HEK293T (cell line): ENCODE measurements at regions not wholly inside any gene's neighbourhood (a gene's known extent, or its start where the extent isn't known, plus 50 kb on each side); places are given as distances from the start of the nearest gene placed in this dataset.

Experiments
- CTCF ChIA-PET: fragments of 350-600 bp; formaldehyde crosslinking; extraction: SDS; loops from one replicate; lab custom pipeline; 2021; ENCODE audit warnings: antibody characterized with exemption, inconsistent platforms; lab: Yijun Ruan, JAX
- POLR2A ChIA-PET: fragments of 350-600 bp; formaldehyde crosslinking; extraction: SDS; loops from one replicate; lab custom pipeline; 2020; ENCODE audit warnings: antibody characterized with exemption, inconsistent platforms; lab: Yijun Ruan, JAX
- DNase-seq: peaks from one replicate; pipeline ENCODE4 v3.0.0; 2012; ENCODE audit warnings: mixed read lengths; ENCODE audit errors: extremely low spot score
- ARNT ChIP-seq: fragments of 450-650 bp; IDR thresholded peaks from 2 replicates; pipeline ENCODE4 v1.6.1; 2017; ENCODE audit warnings: mild to moderate bottlenecking
- BHLHE40 ChIP-seq: fragments of 450-650 bp; IDR thresholded peaks from 2 replicates; pipeline ENCODE4 v1.6.1; 2016; ENCODE audit warnings: mild to moderate bottlenecking, moderate library complexity, borderline replicate concordance
- CTBP1 ChIP-seq: fragments of 450-650 bp; IDR thresholded peaks from 2 replicates; pipeline ENCODE4 v1.6.1; 2016; ENCODE audit warnings: borderline replicate concordance
- ELF4 ChIP-seq: fragments of 450-650 bp; IDR thresholded peaks from 2 replicates; pipeline ENCODE4 v1.6.1; 2017; ENCODE audit warnings: antibody characterized with exemption
- FOXA1 ChIP-seq: fragments of 450-650 bp; IDR thresholded peaks from 2 replicates; pipeline ENCODE4 v1.6.1; 2016; ENCODE audit warnings: mild to moderate bottlenecking
- FOXK2 ChIP-seq: fragments of 450-650 bp; IDR thresholded peaks from 2 replicates; pipeline ENCODE4 v1.6.1; 2016; ENCODE audit warnings: mild to moderate bottlenecking
- FOXM1 ChIP-seq: fragments of 450-650 bp; IDR thresholded peaks from 2 replicates; pipeline ENCODE4 v1.6.1; 2017; ENCODE audit warnings: mild to moderate bottlenecking, borderline replicate concordance
- HDGF ChIP-seq: fragments of 450-650 bp; IDR thresholded peaks from 2 replicates; pipeline ENCODE4 v1.6.1; 2017; ENCODE audit warnings: antibody characterized with exemption, borderline replicate concordance
- L3MBTL2 ChIP-seq: fragments of 450-650 bp; conservative IDR thresholded peaks from 2 replicates; pipeline ENCODE4 v1.6.1; 2016; ENCODE audit warnings: mild to moderate bottlenecking
- LEF1 ChIP-seq: fragments of 450-650 bp; IDR thresholded peaks from 2 replicates; pipeline ENCODE4 v1.6.1; 2017; ENCODE audit warnings: mild to moderate bottlenecking, borderline replicate concordance
- NFRKB ChIP-seq: fragments of 450-650 bp; IDR thresholded peaks from 2 replicates; pipeline ENCODE4 v1.6.1; 2016; ENCODE audit warnings: mild to moderate bottlenecking, moderate library complexity
- PKNOX1 ChIP-seq: fragments of 450-650 bp; IDR thresholded peaks from 2 replicates; pipeline ENCODE4 v1.6.1; 2016
- SP1 ChIP-seq: fragments of 450-650 bp; IDR thresholded peaks from 2 replicates; pipeline ENCODE4 v1.6.1; 2017
- SUZ12 ChIP-seq: fragments of 450-650 bp; IDR thresholded peaks from 2 replicates; pipeline ENCODE4 v1.6.1; 2016; ENCODE audit warnings: mild to moderate bottlenecking
- TARDBP ChIP-seq: fragments of 450-650 bp; IDR thresholded peaks from 2 replicates; pipeline ENCODE4 v1.6.1; 2016
- ZNF384 ChIP-seq: fragments of 450-650 bp; IDR thresholded peaks from 2 replicates; pipeline ENCODE4 v1.6.1; 2016

GRCh38 chr5:8366266-8366665 is 497.3 kb downstream of the MTRR start:
- ChIA-PET CTCF (no interaction called here), POLR2A (no interaction called here)
- TF ChIP-seq ELF4 (no peak), LEF1 (no peak), ZNF384 (no peak)
- DNase-seq = no peak

- POLR2A ChIA-PET = no interaction called here
- DNase-seq = no peak
- CTCF ChIA-PET = no interaction called here
- no peak for TF ChIP-seq FOXA1
- TF ChIP-seq FOXK2 = no peak
- TF ChIP-seq ARNT = no peak
- TF ChIP-seq LEF1 = no peak
- TF ChIP-seq PKNOX1 = no peak
- no peak for TF ChIP-seq HDGF
- TF ChIP-seq NFRKB = no peak
- TF ChIP-seq L3MBTL2 = no peak
- TF ChIP-seq CTBP1 = no peak
- no peak for TF ChIP-seq FOXM1
- TF ChIP-seq ZNF384 = no peak
- TF ChIP-seq TARDBP = no peak
Observed at GRCh38 chr5:8376478-8376877, 507.5 kb downstream of the MTRR start.

DNA sequence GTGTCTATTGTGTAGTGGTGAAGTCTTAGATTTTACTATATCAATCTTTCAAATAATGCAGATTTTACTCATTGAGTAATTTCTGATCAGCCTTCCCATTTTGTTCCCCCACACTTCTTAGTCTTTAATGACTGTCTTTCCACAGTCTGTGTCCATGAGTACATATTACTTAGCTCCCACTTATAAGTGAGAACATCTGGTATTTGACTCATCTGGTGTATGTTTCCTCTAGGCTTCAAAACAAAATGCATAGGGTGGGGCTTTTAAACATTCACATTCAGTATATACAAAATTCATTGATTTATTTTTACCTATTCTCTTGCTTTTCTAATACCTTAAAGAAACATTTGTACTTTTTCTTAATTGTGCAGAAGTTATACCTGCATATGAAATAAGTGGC is 513.0 kb downstream of the MTRR start:
- ChIA-PET POLR2A (no interaction called here), CTCF (no interaction called here)
- DNase-seq = no peak
- TF ChIP-seq FOXA1 (no peak), ZNF384 (no peak), ARNT (no peak), L3MBTL2 (no peak), HDGF (no peak), SUZ12 (no peak), FOXM1 (no peak), SP1 (no peak), CTBP1 (no peak), ELF4 (no peak), NFRKB (no peak), LEF1 (no peak), FOXK2 (no peak), BHLHE40 (no peak), TARDBP (no peak), PKNOX1 (no peak)

GRCh38 chr5:8382456-8382855 is 513.5 kb downstream of the MTRR start:
- ChIA-PET POLR2A (no interaction called here), CTCF (no interaction called here)
- TF ChIP-seq SUZ12 (no peak), L3MBTL2 (no peak), PKNOX1 (no peak), ARNT (no peak), BHLHE40 (no peak), LEF1 (no peak), FOXA1 (no peak), CTBP1 (no peak), SP1 (no peak)
- DNase-seq = no peak

- DNase-seq = no peak
- CTCF ChIA-PET = no interaction called here
Observed at GRCh38 chr5:8383616-8384015, 514.7 kb downstream of the MTRR start.

More at GRCh38 chr5:8383616-8384015, 514.7 kb downstream of the MTRR start:
- POLR2A ChIA-PET = no interaction called here
- TF ChIP-seq ELF4 (no peak), NFRKB (no peak), L3MBTL2 (no peak), PKNOX1 (no peak), LEF1 (no peak), FOXM1 (no peak), HDGF (no peak), FOXK2 (no peak), CTBP1 (no peak), FOXA1 (no peak)
